Ammon's horn (tissue), 1 donor: ENCODE measurements at regions not wholly inside any gene's neighbourhood (a gene's known extent, or its start where the extent isn't known, plus 50 kb on each side); places are given as distances from the start of the nearest gene placed in this dataset.

ENCODE experiments used
- DNase-seq: peaks from one replicate; pipeline ENCODE4 v3.0.0-alpha.2; 2016; ENCODE audit warnings: low spot score

GRCh38 chr12:116483959-116484750 lies 75.0 kb upstream of the MAP1LC3B2 start:
- DNase-seq, result no peak

GRCh38 chr12:116484807-116485206 lies 74.4 kb upstream of the MAP1LC3B2 start:
- no peak for DNase-seq

DNA sequence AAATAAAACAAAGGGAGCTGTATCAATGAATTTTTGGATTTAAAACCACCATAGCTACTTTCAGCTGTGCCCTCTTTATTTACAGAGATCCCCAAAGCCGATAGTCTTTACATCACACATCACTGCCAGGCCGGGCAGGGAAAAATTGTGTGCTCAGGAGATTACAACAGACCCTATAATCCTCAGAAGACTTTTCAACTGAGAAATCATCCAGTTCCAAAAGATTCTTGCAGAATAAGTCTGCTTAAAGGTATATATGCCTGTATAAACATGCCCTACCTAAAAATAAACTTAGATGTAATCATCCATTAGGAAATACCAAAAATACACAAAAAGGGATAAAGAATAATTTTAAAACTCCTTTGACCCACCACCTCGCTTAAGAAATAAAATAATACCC lies 70.1 kb upstream of the MAP1LC3B2 start:
- no peak for DNase-seq

DNA sequence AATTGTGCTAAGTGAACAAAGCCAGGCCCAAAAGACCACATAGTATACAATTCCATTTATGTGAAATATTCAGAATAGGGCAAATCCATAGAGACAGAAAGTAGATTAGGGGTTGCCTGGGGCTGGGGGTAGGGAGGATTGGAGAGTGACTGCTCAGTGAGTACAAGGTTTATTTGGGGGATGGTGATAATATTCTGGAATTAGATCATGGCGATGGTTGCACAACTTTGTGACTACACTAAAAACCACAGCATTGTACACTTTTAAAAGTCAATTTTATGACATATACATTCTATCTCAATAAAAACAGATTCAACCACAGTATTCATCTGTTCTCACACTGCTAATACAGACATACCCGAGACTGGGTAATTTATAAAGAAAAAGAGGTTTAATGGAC lies 68.7 kb upstream of the MAP1LC3B2 start:
- no peak for DNase-seq

DNA sequence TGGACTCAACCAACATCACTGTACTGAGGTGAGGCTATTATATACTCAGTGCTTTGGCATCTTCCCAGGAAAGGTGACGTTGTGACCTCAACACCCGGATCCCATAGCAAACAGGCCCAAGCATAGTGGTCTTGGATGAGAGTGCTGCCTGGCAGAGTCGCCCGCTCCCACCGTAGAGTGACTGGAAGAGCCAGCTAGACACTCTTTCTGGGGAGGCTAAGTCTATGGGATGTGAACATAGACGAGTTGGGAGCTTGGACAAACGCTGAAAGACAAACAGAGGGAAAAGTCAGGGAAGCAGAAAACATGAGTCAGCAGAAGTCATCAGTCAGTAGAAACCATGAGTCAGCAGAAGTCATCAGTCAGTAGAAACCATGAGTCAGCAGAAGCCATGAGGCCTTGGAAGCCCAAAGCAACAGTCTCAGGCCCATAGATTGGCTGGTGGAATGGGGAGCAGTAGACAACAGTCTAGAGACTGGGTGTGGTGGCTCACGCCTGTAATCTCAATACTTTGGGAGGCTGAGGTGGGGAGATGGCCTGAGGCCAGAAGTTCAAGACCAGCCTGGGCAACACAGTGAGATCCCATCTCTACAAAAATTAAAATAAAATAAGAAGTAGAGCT lies 66.4 kb upstream of the MAP1LC3B2 start:
- DNase-seq, result no peak

DNA sequence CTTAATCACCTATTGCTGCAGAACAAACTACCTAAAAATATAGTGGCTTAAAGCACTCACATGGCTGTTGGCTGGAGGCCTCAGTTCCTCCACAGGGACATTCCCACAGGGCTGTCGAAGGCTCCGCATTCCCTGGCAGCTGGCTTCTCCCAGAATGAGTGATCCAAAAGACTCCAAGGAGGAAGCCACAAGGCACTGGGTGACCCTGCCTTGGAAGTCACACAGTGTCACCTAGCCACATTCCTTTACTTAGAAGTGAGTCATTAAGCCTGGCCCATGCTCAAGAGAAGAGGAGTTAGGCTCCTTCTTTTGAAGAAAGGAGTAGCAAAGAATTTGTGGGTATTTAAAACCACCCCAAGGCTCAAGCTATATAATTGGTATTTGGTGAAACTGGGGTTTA lies 63.9 kb upstream of the MAP1LC3B2 start:
- DNase-seq, result no peak

DNA sequence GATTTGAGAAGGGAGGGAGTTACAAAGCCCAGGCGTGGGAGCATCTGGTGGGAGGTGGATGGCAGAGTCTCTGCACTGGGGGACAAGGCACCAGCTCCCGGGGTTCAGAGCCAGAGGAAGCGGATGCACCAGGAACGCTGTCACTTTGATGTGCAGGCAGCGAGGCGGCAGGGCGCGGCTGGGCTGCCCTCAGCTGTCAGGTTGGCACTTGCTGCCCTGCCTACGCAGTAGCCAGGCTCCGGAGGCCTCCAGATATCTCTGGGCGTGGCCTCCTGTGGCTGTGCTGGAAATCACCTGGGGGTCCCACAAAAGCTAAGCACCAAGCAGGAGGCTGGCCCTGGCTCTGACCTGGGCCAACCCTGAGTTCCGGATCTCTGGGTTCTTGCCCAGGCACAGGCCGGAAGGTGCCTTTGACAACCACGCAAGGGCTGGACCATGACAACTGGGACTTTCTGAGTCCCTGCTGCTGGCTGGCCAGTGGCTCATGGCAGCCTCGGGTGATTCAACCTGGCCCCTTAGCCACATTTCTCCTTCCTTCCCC lies 62.1 kb upstream of the MAP1LC3B2 start:
- no peak for DNase-seq

GRCh38 chr12:116498471-116498870 lies 60.7 kb upstream of the MAP1LC3B2 start:
- no peak for DNase-seq

DNA sequence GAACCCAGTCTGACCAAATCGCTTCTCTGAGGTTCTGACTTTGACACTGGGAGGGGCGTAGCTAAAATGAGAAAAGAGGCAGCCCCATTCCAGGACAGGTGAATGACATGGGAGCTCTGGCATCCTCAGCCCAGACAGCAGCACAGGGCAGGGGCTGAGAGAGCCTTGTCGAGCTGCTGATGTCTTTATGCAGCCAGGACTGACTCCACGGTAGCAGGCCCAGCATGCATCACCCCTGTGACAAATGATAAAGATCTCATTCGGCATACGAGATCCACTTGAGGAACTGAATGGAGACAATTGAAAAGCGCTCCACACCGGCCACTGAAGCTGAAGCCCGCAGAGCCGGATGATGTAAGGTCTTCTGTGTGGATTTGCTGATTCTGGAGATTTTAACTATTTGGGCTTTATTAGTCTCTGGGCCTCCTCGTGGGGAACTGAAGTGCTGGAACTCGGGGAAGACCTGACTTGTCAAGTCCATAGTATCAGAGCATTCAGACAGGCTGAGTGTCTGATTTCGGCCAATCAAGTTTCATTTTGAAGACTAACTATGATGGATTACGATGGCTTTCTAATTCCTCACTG lies 56.9 kb upstream of the MAP1LC3B2 start:
- no peak for DNase-seq

- no peak for DNase-seq
Observed at GRCh38 chr12:116502989-116503496, 56.1 kb upstream of the MAP1LC3B2 start.

DNA sequence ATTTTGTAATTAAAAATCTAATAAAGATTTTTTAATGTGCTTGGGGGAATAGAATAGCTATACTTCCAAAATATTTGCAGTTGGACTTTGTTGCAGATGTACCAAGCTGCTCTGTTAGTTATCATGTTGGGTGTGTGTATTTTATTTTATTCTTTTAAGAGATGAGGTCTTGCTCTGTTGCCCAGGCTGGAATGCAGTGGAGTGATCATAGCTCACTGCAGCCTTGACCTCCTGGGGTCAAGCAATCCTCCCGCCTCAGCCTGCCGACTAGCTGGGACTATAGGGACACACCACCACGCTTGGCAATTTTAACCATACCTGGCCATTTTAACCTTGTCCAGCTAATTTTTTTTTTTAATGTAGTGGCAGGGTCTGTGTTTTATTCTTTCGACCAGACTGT lies 54.7 kb upstream of the MAP1LC3B2 start:
- DNase-seq, result no peak

- no peak for DNase-seq
Observed at GRCh38 chr12:116506697-116507064, 52.5 kb upstream of the MAP1LC3B2 start.

GRCh38 chr12:116508145-116509121 lies 50.7 kb upstream of the MAP1LC3B2 start:
- DNase-seq, result no peak
